ENCODE measurements at regions not wholly inside any gene's neighbourhood (a gene's known extent, or its start where the extent isn't known, plus 50 kb on each side); places are given as distances from the start of the nearest gene placed in this dataset.
A peak's percentile ranks its signal among the peaks of the same experiment; 100 is the strongest.

DNA sequence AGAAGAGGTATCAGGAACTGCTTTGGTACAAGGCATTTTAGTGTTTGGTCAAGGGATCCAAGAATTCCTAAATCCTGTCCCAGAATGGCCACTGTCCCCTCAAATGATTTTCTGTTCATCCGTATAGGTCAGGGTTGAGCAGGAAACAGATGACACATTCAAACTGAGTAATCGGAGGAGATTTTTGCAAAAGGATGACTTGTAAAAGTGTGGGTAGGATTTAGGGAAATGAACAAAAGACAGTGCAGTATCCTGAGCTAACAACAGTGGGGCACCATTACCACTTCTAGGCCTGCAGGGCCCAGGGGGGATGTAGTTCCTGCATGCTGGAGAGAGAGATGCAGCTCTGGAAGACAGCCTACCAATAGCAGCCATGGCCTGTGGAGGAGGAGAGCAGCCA lies 290.1 kb downstream of the ZSWIM6 start:
- no peak for DNase-seq (ENCODE audit: low read depth in 3 of 3)

DNA sequence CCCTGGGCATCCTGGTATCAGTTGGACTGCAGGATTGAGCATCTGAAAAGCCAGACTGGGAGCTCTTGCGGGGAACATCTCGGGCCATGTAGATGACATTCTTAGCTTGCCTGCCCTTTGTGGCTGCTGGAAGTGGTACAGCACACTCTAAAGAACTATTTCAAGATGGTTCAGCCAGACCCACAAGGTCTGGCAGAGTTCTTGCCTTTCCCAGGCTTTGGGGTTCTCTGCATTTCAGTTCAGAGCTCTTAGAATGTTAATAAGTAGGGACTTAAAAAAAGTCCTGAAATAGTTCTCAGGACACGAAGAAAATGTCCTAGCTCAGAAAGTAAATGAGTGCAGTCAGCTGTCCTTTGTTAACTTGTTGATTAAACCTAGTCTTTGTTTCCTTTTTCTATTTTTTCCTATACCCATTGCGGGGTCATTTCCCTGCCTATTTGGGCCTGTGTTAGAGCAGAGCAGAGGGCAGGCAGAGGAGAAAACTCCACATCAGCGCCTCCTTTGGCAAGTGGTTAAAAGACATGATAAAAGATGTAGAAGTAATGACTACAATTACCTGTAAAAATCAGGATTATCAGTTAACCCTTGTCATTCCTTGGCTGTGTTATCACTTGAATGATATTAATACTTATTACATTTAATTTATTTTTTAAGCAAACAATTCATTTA lies 291.5 kb downstream of the ZSWIM6 start:
- DNase-seq (ENCODE audit: low read depth in 3 of 3) = no peak

DNA sequence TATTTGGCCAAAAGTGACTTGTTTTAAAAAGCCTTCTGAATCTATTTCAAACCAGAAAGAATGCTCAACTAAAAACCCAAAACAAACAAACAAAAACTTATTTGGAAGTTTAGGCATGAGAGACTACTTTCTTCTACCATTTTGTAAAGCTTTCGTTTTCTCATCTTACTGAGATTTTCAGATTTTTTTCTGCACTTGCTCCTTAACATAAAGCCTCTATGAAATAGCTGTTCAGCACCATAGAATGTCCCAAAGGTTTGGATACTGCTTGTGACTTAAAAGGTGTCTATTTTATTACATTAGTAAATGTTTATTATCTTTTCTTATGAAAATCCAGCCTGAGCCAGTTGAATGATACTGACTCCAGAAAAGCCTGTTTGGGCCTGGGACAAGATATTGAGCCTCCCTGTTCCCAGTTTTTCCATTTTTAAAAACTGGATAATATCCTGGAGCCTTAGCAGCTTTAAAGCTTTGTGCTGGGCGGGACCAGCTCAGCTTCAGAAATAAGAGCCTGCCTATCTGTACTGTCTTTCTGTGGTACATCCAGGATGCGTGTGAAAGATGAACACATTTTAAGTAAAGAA lies 292.6 kb downstream of the ZSWIM6 start:
- no peak for DNase-seq (ENCODE audit: low read depth in 3 of 3)

DNA sequence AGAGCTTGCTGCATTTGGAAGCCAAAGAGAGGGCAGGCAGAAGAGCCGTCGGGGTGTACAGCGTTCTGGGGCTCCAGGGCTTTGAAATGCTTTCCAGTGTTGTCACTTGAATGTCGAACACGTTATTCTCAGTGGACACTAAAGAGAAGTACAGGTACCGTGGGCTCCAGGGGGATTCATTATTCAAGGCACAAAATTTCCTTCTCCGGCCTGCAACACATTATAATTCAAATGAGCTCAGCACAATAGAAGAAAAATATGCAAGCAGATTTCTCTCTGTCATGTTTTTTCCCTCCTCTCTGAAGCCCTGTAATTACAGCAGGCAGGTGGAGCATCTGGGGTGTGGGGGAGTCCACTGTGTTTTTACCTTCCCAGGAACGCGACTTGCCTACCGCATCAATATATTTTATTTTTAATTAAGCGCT lies 293.1 kb downstream of the ZSWIM6 start:
- no peak for DNase-seq (ENCODE audit: low read depth in 3 of 3)

DNA sequence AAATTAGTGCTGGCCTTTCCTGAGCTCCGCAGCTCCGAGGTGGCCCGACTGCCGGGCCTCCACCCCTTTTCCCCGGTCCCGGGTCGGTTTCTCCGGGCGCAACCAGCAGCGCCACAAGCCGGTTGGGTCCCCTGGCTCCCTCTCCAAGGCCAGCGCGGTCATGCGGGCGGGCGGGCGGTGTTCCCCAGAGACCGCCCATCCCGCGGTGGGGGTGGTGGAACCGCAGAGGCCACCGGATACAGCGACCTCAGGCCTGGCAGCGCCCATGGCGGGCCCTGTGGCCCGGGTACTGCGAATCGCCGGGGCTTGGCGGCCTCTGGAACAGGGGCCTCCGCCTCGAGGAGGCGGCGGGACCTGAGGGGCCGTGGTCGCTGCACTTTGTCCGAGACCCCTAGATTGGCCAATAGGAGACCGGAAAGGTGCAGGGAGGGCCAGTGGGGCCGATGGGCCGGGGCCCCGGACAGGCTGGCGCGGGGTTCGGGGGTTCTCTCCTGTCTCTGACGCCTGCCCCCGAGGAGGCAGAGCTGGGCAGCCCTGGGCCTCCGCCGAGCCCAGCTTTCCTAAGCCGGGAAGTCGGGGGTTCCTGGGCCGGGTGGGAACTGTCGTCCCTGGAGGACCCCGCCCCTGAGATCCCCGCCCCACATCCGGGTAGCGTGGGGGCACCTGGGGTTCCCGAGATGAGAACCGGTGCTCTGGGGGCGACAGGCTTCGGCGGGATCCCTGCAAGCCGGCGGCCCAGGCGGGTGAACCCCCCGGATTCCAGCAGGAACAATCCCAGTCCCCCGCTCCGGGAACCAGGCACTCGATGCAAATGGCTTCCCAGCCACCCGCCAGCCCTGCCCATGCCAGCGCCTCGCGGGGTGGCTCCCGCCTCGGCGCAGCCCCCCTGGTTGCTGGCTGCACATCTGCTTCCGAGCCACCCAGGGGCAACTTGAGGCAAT lies 293.9 kb downstream of the ZSWIM6 start:
- DNase-seq (ENCODE audit: low read depth in 3 of 3) = peak in 2 of 3 experiments; percentile 4 to 38

DNA sequence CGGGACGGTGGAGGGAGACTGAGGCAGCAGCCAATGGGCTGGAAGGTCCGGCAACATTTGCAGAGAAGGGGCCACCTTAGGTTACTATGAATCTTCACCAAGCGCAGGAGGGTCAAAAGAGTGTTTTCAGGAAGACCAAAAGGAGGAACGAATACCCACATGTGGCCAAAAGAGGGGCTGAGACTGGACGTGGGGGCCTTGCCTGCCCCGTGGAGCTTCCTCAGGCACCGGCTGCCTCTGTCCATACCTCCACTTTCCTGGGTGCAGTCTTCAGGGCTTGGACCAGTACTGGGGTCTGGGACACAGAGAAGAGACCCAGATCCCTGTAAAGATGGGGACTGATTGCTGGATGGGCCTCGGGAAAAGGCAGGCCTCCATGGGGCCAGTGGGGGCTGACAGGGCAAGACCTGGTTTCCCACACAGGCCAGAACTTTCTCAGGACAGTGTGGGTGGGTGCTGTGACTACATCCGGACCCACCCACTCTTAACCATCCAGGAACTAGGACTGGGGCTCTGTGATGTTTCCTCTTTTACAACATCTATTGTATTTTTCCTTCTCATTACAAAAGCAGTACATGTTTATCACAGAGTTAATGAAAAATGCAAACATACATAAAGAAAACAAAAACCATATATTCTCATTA lies 294.7 kb downstream of the ZSWIM6 start:
- DNase-seq (ENCODE audit: low read depth in 3 of 3) = no peak

DNA sequence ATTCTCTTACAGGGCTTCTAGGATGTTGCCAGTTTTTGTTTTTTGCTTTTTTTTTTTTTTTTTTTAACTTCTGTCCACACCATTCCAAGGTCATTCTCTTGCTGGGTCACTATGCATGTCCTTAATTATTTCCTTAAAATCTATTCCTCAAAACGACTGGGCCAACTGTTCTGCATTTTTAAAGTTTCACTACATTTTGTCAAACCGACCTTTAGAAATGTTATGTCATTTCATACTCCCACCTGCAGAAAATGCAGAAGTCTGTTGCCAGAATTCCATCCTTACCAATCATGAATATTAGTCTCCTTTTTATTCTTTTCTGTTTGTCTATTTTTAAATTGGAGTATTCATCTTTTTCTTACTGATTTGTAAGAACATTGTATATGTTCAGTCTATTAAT lies 295.5 kb downstream of the ZSWIM6 start:
- no peak for DNase-seq (ENCODE audit: low read depth in 3 of 3)

DNA sequence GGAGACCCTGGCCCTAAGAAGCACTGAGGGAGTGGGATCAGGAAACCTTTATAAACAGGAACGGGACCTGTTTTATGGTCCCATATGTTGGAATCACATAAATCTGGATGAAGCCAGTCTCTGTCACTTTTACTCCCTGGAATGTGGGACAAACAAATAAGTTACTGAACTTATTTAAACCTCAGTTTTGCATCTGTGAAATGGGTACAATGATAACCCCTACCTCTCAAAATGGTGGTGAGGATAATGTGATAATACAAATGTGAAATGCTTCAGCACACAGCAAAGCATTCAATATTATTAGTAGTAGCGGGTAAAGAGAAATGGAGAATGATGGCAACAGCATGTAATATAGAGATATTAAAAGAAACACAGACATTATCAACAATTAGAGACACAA lies 298.9 kb downstream of the ZSWIM6 start:
- no peak for DNase-seq (ENCODE audit: low read depth in 3 of 3)

DNA sequence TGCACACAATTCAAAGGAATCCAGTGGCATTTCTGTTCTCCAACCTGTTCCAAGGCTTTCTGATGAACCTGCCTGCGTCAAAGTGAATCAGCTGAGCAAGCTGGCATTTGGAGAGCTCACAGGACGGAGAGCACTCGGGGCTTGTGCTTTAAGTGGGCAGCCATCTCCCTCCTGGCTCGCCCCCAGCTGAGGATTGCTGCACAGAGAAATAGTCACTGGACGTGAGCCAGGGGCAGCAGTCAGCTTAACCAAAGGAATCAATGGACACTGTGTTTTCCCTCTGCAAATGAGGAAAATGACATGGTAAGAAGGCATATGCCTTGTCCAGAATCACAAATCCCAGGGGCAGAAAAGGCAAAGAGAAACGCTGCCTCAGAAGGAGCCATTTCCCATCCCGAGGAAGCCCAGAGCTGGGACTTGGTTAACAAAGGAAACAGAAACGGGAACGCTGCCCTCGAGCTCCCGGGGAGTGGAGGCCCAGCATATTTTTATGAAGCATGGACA lies 299.4 kb downstream of the ZSWIM6 start:
- DNase-seq (ENCODE audit: low read depth in 3 of 3) = no peak

DNA sequence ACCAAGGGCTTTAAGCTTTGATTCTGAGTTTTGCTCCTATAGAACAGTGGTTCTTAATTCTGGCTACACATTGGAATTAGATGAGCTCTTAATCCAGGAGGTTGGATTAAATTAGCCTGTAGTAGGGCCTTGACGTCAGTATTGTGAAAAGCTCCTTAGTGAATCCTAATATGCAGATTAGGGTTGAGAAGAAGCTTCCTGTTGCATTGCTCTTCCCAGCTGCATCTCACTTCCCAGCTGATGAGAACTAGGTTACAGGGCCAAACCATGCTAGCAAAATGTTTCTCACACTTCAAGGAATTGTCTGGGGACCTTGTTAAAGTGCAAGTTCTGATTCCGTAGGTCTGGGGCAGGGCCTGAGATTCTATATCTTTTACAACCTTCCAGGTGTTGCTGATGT lies 300.0 kb downstream of the ZSWIM6 start:
- no peak for DNase-seq (ENCODE audit: low read depth in 3 of 3)

DNA sequence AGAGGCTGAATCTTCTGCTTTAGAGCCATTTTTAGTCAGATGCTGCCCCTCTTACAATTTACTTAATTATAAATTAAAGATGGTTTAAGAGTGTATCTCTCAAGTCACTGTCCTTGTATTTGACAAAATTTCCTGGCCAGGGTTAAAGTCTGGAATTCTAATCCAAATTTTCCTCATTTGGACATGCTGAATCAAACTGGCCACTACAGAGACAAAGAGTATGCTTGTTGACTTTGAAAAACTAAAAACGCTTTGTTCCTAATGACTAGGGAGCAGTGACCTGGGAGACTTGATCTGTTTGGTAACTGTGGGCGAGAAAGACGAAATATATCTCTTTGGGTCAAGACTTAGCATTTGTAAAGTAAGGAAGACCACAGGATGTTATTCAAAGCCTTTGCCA lies 303.2 kb downstream of the ZSWIM6 start:
- DNase-seq (ENCODE audit: low read depth in 3 of 3) = no peak

DNA sequence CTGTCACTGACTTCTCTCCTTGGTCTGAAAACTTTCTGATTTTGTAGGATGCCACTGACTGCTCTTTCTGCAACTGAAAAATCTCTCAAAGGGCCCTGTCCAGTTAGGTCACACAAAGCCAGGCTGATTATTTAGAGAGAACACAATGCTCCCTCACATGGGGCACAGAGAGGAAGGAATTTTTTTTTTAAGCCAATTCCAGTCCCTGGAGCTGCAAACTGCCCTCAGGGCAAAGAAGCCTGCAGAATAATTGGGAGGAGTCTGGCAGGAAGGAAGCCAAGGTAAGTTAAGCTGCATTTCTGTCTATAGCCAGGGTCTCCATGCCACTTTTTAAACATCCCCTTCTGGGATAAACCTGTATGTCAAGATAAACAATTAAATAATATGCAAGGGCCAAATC lies 305.5 kb downstream of the ZSWIM6 start:
- DNase-seq (ENCODE audit: low read depth in 3 of 3) = no peak

DNA sequence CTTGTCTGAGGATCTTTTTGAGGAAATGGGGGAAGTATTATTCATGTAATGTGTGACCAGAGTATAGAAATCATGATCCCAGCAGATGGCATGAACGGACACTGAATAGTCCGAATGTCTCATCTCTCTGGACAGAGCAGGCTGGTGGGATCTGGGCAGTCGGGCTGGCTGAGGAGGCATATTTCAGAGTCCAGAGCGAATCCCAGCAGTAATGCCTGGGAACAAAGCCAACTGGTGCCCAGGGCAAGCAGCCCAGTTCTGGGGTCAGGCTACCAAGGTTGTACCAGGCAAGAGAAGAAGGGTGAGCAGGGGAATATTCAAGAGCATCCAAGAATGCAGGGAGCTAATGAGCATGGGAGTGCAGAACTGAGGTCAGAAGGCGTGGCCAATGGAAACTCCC lies 306.4 kb downstream of the ZSWIM6 start:
- DNase-seq (ENCODE audit: low read depth in 3 of 3) = no peak

DNA sequence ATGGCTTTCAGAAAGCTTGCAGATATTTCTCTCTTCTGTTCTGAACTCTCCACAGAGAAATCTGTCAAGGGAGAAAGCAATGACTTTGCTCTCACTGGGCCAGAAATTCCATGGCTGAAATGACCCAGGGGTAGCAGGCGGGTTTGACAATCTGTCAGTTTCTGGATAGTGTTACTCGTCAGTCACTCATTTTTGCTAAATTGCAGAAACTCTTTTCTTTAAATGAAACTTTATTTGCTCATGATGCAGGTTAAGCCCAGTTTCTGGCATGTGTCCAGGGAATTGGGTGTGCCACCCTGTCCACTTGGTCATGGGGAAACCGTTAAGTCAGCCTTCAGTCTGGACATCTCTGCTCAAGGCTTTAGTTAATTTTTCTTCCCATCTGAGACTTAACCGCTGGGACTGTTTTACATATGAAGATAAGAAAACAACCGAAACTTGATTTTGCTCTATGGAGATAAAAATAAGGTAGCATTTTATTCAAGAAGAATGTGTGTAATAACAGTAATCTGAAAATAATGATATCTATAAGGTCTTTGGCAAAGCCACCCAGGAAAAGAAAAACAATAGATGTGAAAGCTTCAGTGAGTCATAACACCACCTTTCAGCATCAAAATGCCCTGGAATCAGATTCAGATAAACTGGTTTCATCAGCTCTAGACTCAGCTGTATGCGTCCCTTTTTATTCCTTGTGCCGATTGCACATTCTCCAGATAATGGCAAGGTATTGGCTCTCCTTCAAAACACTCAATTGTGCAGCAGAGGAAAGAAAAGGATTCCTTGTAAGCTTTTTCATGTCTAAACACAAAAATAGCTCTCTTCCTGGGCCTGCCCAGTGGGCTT lies 308.3 kb downstream of the ZSWIM6 start:
- no peak for DNase-seq (ENCODE audit: low read depth in 3 of 3)

DNA sequence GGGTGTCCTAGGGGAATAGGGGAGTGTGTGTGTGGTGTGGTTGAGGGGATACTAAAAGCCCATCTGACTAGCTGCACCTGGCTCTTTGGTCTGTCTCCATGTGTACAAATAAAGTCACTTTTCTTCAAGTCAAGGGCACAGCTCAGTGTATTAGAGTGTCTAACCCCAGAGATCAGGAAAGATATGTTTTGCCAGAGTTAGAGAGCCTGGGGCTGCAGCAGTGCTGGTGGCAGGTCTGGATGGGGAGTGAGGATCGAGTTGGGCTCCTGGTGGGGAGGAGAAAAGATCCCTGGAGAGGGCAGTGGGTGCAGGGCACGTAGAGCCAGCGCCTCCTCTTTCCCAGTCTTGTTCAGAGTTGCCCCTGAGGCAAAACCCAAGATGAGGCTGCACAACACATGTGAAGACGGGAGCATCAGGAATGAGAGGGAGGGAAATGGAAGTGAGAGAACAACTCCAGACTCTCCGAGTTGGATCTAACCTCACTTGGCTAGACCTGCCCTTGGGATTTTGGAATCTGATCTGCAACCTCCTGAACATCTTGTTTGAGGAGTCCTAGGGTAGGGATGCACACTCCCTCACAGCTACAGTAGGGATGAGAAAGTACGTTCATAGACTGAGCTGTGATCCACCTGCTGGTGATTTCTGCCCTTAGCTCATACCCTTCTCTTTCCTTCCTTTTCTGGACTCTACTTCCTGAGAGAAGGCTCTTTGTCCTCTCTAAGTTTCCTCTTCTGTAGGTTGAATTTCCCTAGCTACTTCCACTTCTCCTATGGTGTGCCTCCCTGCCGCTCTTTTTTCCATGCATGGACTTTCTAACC lies 309.9 kb downstream of the ZSWIM6 start:
- no peak for DNase-seq (ENCODE audit: low read depth in 3 of 3)

DNA sequence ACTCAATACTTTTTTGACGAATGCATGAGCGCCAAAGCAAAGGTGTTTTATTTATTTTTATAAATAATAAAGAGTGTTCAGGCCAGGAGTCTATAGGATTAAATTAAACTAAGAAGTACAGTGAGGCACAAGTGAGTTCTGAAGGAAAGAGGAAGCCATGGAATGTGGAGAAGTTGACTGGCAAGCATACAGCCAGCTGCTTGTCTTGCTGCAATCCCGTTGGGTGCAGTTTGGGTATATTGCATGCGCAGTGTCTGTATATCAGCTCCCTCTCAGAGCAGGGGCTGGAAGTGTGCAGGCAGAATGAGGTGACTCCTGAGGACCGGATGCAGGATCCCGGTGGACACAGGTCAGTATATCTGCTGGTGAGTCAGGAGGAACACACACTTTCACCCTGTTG lies 315.6 kb downstream of the ZSWIM6 start:
- DNase-seq (ENCODE audit: low read depth in 3 of 3) = no peak

DNA sequence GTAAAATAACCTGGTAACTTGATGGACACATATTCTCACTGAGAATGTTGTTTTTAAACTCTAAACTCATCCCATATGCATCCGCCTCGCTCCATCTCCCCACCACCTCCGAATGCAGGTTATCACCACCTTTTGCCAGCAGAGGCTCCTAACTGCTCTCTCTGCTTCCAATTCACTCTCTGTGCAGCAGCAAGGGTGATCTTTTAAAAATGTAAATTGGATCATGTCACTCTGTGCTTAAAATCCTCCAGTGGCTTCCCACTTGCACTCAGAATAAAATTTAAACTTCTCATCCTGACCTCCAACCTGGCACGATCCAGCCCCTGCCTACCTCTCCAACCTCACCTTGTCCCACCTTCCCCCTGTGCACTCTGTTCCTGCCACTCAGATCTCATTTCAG lies 317.2 kb downstream of the ZSWIM6 start:
- no peak for DNase-seq (ENCODE audit: low read depth in 3 of 3)

DNA sequence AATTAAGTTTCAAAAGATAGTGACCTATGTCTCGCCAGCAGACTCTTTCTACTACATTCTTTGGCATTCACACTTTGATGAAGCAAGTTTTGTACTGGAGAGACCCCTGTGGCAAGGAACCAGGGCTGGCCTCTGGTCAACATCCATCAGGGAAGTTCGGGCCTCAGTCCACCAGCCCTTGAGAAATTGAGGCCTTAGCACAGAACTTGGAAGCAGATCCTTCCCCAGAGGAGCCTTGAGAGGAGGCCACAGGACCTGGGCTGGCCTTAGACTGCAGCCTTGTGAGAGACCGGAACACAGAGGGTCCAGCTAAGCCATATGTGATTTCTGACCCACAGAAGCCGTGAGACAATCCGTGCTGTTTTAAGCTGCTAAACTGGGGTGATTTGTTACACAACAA lies 317.9 kb downstream of the ZSWIM6 start:
- no peak for DNase-seq (ENCODE audit: low read depth in 3 of 3)

DNA sequence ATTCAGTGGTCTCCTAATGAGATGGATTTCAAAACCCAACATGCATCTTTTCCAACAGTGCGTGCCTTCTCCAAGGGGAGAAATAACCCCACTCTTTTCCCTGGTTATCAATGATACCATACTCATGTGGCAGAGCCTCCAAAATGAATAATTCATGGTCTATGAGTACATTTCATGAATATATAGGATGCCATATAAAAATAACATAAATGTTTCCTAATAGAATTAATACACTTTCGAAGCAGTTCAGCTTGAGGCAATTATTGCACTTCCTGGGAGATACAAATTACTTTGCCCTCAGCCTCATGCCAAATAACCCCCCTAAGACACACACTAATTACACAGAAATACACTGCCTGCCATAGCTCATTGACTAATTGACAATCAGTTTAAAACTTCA lies 318.6 kb downstream of the ZSWIM6 start:
- DNase-seq (ENCODE audit: low read depth in 3 of 3) = no peak

DNA sequence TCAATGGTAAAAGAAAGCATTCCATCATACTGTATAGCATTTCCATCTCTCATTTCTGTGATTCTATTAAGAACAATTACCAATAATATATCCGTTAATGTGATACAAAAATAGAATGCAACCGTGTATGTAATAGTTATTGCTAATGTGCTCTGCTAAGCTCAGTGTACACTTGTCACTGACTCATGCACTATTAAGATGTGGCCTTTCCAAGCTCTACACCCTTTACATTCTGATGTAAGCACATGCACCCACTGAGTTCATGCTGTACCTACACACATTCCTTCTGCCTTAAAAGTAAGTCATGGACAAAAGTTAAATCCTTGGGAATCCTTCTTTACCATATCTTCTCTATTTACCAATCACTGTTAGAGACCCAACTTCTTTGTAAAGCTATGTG lies 319.1 kb downstream of the ZSWIM6 start:
- DNase-seq (ENCODE audit: low read depth in 3 of 3) = no peak

All from stimulated activated CD4-positive, alpha-beta T cell treated with anti-CD3 and anti-CD28 coated beads, TNF-alpha, amount 100 ng/mL, for 24 hours (primary cell).